ENCODE measurements at regions not wholly inside any gene's neighbourhood (a gene's known extent, or its start where the extent isn't known, plus 50 kb on each side); places are given as distances from the start of the nearest gene placed in this dataset.

GRCh38 chr4:108291137-108291536 lies 122.4 kb upstream of the LEF1 start:
- TF ChIP-seq CHD2 (IDR thresholded peaks at IDR 0.05; ENCODE audit: low read depth, low read length) (no peak), CEBPZ (IDR thresholded peaks at IDR 0.05; ENCODE audit: low read length) (no peak)
